Ovary (tissue), 3 donors: ENCODE measurements at regions not wholly inside any gene's neighbourhood (a gene's known extent, or its start where the extent isn't known, plus 50 kb on each side); places are given as distances from the start of the nearest gene placed in this dataset.

ENCODE experiments used
- POLR2A ChIP-seq: fragments of 450-650 bp; IDR thresholded peaks from one replicate; pipeline ENCODE4 v1.6.1; 2017; ENCODE audit warnings: antibody characterized with exemption, mild to moderate bottlenecking, moderate library complexity
- TF ChIP-seq, protein P1 (sequence below), 3 donors: fragments of 450-650 bp in 2 of 3; fragments of 200-600 bp in 1 of 3; IDR thresholded peaks; one replicate each; pipeline versions ENCODE4 v1.5.1 to v1.8.0; 2016 to 2022; ENCODE audit warnings: antibody characterized with exemption in 3 of 3, mild to moderate bottlenecking in 1 of 3
- donor health status: DM: no; HTN: no; CAD: no.

DNA sequence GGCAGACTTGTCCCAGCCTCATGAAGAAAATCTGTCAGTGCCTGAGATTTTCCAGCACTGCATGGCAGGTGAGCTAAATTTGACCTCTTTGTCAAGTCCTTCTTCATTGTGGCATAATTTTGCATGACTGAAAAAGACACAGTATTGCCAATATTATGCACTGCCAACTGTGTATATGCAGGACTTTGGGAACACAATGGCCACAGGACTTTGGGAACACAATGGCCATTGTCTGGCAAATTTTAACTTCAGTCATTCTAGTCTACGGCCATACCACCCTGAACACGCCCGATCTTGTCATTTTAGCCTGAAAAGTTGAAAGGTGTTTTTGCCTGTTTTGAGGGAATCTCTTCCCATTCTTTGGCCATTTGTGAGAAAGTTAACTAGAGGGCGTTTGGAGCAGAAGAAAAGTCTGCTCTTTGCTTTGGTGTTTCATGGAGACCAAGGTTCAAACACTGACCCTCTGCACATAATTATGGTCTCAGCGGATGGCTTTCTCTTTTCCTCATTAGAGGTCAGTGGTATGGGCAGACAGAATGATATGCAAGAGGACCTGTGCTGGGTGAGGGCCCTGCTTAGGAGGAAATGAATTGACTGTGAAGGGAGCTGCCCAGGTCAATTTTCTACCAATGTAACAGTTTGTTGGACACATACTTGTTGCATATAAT lies 72.4 kb upstream of the NEK7 start:
- TF ChIP-seq, protein P1, sequence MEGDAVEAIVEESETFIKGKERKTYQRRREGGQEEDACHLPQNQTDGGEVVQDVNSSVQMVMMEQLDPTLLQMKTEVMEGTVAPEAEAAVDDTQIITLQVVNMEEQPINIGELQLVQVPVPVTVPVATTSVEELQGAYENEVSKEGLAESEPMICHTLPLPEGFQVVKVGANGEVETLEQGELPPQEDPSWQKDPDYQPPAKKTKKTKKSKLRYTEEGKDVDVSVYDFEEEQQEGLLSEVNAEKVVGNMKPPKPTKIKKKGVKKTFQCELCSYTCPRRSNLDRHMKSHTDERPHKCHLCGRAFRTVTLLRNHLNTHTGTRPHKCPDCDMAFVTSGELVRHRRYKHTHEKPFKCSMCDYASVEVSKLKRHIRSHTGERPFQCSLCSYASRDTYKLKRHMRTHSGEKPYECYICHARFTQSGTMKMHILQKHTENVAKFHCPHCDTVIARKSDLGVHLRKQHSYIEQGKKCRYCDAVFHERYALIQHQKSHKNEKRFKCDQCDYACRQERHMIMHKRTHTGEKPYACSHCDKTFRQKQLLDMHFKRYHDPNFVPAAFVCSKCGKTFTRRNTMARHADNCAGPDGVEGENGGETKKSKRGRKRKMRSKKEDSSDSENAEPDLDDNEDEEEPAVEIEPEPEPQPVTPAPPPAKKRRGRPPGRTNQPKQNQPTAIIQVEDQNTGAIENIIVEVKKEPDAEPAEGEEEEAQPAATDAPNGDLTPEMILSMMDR (IDR thresholded peaks at IDR 0.05): no peak
- no peak for TF ChIP-seq POLR2A
